Non-pigmented ciliary epithelial cell (primary cell): ENCODE measurements at regions not wholly inside any gene's neighbourhood (a gene's known extent, or its start where the extent isn't known, plus 50 kb on each side); places are given as distances from the start of the nearest gene placed in this dataset.

Experiments
- DNase-seq: peaks from one replicate; pipeline ENCODE4 v3.0.0-alpha.2; 2010; ENCODE audit warnings: low read depth

DNA sequence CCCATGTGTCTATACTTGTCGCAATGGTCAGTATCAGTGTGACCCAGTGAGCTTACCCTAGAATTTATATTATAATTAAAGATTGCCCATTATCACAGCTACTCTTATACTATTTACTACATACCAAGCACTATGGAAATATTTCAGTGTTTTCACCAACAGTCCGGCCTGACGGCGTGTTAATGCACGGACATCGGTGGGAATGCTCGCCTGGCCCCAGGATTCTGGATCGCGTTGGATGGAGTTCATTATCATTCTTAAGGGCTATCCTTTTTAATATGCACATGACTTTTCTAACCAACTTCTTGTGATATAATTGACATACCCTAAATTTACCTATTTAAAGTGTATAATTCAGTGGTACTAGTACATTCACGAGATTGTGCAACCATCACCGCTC lies 51.8 kb upstream of the AFDN start:
- no peak for DNase-seq

DNA sequence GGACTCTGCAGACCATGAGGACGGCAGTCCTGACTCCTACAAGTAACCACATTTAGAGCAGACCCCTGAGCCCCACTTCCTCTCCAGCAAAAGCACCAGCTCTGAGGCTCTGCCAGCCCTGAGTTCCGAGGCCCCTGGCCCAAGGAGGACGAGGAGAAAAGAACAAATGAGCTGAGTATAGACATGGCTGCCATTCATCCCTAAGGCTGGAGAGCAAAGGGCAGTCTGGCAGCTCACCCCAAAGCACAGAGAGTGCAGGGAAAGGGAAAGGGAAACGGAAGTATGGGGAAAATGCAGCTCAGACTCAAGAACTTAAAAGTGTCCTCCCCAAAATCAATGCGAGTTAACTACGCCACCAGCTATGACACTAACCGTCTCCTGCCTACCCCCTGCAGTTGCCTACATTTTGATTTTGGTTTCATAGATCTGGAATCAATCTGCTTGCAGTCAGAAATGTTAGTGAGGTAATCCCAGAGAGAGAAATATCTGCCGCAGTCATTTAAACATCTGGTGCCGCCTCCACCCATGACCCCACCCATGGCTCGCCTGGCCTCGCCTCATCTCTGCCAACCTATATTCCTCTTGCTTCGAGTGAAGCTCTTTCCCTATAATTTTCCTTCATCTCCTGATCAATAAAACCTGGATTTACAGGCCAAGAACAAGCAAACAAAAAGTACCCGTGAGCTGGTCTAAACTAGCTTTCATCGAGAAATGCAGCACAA lies 49.6 kb upstream of the AFDN start:
- no peak for DNase-seq
